Naive B cell (primary cell): ENCODE measurements at regions not wholly inside any gene's neighbourhood (a gene's known extent, or its start where the extent isn't known, plus 50 kb on each side); places are given as distances from the start of the nearest gene placed in this dataset.

Source experiments
- ATAC-seq, 2 donors: fragments of 150-1000 bp; cut with Tn5 transposase; 2 replicates each; pipeline ENCODE4 v1.10.0; 2021; ENCODE audit warnings: low read depth in 2 of 2, mild to moderate bottlenecking in 2 of 2, moderate library complexity in 2 of 2
- DNase-seq: peaks from one replicate; pipeline ENCODE4 v3.0.0; 2022
- H3K27ac Mint-ChIP-seq, 6 donors: one replicate each; pipeline ENCODE4 v1.8.0; 2020 to 2022; ENCODE audit warnings: mild to moderate bottlenecking in 6 of 6, mixed read lengths in 6 of 6, moderate library complexity in 5 of 6, inconsistent platforms in 2 of 6
- H3K27me3 Mint-ChIP-seq, 3 donors: one replicate each; pipeline ENCODE4 v1.8.0; 2021 to 2022; ENCODE audit warnings: mixed read lengths in 3 of 3, mild to moderate bottlenecking in 1 of 3
- H3K36me3 Mint-ChIP-seq, 2 donors: one replicate each; pipeline ENCODE4 v1.8.0; 2020 to 2022; ENCODE audit warnings: mixed read lengths in 2 of 2, inconsistent platforms in 1 of 2, mild to moderate bottlenecking in 1 of 2
- H3K4me1 Mint-ChIP-seq, 3 donors: one replicate each; pipeline ENCODE4 v1.8.0; 2020 to 2022; ENCODE audit warnings: mixed read lengths in 3 of 3, inconsistent platforms in 1 of 3, mild to moderate bottlenecking in 1 of 3, moderate library complexity in 1 of 3
- H3K4me3 Mint-ChIP-seq, 8 donors: one replicate each; pipeline ENCODE4 v1.8.0; 2020 to 2022; ENCODE audit warnings: mild to moderate bottlenecking in 8 of 8, mixed read lengths in 8 of 8, moderate library complexity in 8 of 8, inconsistent platforms in 2 of 8
- H3K9me3 Mint-ChIP-seq, 7 donors: one replicate each; pipeline ENCODE4 v1.8.0; 2020 to 2022; ENCODE audit warnings: mixed read lengths in 7 of 7, mild to moderate bottlenecking in 5 of 7, inconsistent platforms in 2 of 7, moderate library complexity in 1 of 7

DNA sequence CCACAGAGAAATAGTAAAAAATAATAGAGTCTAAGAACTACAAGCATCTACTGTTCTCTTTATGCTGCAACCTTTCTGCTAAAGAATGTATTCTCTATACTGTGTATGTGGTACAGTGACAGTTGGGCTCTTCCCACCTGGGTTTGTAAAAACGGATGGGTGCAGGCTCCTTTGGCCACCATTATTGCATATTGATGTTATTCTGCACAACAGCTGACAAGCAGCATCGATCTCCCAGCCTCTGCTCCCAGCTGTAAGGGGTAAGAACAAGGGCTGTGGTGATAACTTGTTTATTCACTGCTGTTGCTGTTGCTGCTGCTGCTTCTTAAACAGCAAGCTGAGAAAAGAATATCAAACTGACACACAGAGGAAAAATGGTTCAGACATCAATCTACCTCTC lies 56.1 kb downstream of the KCNRG start:
- Mint-ChIP-seq H3K9me3 (no peaks in the 10 kb centered on the region), H3K4me1 (peaks cover 9 to 30% (median 12%) of the 10 kb centered on the region in 3 donors), H3K36me3 (peaks cover 0 to 14% of the 10 kb centered on the region in 2 donors), H3K27me3 (no peaks in the 10 kb centered on the region), H3K27ac (peak overlapping the region in 2 of 6 donors; percentile 83 to 91), H3K4me3 (no peak overlapping the region)
- no peak for DNase-seq
- ATAC-seq, result no peak

DNA sequence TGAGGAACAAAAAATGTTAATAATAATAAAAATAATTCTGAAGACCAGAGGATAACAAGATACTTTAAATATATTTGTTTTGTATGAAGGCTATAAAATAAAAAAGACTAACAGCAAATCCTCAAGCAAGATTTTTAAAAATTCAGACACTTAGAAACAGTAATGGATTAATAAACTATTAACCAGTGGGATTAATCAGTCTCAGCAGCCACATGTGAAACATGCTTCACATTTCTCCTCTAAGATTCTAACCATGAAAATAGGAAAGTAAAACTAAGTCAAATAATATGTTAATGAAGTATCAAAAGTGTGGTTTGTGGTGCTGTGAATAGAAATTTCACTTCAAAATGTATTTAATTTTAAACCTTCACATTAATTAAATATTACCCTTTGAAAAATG lies 57.4 kb downstream of the KCNRG start:
- no peak for DNase-seq
- H3K27ac Mint-ChIP-seq, result no peak overlapping the region
- H3K4me1 Mint-ChIP-seq, result peaks cover 14 to 35% (median 19%) of the 10 kb centered on the region in 3 donors
- ATAC-seq, result no peak
- no peak overlapping the region for H3K4me3 Mint-ChIP-seq
- H3K9me3 Mint-ChIP-seq, result no peaks in the 10 kb centered on the region
- H3K27me3 Mint-ChIP-seq, result no peaks in the 10 kb centered on the region
- H3K36me3 Mint-ChIP-seq, result peaks cover 0 to 11% of the 10 kb centered on the region in 2 donors

DNA sequence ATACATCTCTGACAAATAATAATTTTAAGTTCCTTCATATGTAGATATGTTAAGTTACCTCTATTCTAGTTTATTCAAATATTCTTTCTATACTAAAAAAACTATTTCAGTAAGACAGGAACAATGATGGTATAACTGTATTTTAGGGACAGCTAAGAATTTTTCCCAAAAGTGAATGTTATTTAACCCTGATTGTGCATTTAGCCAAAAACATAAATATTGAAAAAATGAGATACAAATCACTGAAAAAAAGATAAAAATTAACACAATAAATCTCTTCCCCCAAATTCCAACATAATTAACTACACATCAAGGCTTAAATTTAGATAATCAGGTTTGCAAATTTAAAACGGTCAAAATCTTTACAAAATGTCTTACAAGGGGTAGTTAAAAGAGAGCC lies 58.1 kb downstream of the KCNRG start:
- no peaks in the 10 kb centered on the region for H3K9me3 Mint-ChIP-seq
- H3K4me3 Mint-ChIP-seq, result no peak overlapping the region
- peaks cover 18 to 41% (median 24%) of the 10 kb centered on the region in 3 donors for H3K4me1 Mint-ChIP-seq
- H3K36me3 Mint-ChIP-seq, result peaks cover 0 to 7% of the 10 kb centered on the region in 2 donors
- ATAC-seq (no peak), DNase-seq (no peak)
- H3K27ac Mint-ChIP-seq, result peak overlapping the region in 3 of 6 donors; percentile 31 to 69 (median 42)
- H3K27me3 Mint-ChIP-seq, result no peaks in the 10 kb centered on the region

DNA sequence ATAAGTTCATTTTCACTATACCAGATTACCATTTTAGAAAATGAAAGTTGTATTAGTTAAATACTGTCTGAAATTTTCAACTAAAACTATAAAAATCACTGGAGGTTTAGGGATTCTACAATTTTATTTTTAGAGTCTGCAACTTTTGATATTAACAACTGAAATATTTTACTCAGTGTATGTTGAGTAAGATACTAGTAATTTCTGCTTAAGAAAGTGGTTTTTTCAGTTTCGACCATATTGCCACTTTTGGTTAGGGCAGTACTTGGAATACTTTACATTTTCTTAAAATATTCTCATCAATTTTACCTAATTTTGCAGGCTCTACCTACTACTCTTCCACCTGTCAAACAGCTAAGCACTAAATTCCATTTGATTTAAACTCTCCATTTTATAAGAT lies 59.6 kb downstream of the KCNRG start:
- Mint-ChIP-seq H3K9me3 (no peaks in the 10 kb centered on the region), H3K36me3 (peaks cover 0 to 7% of the 10 kb centered on the region in 2 donors), H3K27me3 (no peaks in the 10 kb centered on the region), H3K4me1 (peaks cover 23 to 47% (median 30%) of the 10 kb centered on the region in 3 donors), H3K4me3 (no peak overlapping the region), H3K27ac (no peak overlapping the region)
- DNase-seq (no peak), ATAC-seq (no peak)

DNA sequence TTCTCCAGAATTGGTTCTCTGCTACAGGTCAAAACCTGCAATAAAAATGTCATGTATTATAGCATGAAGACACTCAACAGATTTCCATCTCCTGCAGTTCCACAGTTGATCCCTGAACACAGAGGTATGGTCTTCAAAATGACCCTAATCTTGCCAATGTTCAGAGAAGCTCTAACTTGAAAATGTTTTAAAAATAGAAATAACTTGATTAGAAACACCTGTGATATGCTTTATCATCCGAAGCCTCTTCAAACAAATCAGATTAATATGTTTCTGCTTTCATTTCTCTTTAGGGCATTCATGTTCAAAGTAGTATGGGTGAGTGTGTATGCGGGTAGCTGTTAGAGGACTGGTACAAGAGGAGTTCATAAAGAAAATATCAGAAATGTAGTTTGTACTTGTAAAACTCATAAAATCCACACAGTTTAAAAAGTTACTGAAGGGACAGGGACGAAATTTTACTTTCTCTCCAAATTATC lies 60.4 kb downstream of the KCNRG start:
- Mint-ChIP-seq H3K9me3 (no peaks in the 10 kb centered on the region), H3K36me3 (peaks cover 0 to 7% of the 10 kb centered on the region in 2 donors)

DNA sequence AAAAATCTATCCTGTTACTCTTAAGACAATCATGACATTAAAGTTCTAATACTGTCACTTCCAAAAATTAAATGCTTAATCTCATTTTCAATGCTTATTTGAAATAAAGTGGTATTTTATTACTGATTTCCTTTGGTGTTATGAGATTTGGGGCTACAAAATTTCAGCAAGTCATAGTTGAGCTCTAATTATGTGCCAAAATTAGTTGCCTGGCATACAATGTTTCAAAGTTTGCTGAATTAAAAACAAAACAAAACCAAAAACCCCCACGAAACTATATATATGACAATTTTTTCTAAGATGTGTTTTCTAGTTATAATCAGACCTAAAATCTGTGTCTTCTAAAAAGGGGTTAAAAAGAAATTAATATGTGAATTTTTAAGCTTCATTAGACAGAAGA lies 62.2 kb downstream of the KCNRG start:
- H3K4me3 Mint-ChIP-seq, result peak overlapping the region in 5 of 8 donors; percentile 9 to 95 (median 15)
- H3K9me3 Mint-ChIP-seq, result no peaks in the 10 kb centered on the region
- DNase-seq, result no peak
- H3K27ac Mint-ChIP-seq, result peak overlapping the region in 2 of 6 donors; percentile 56 to 98
- peaks cover 0 to 9% of the 10 kb centered on the region in 2 donors for H3K36me3 Mint-ChIP-seq
- H3K4me1 Mint-ChIP-seq, result peaks cover 23 to 51% (median 30%) of the 10 kb centered on the region in 3 donors
- no peaks in the 10 kb centered on the region for H3K27me3 Mint-ChIP-seq
- ATAC-seq, result no peak

More for the DNA sequence above, 60.4 kb downstream of the KCNRG start:
- H3K4me1 Mint-ChIP-seq, result peaks cover 23 to 47% (median 30%) of the 10 kb centered on the region in 3 donors
- DNase-seq (peak; percentile 37), ATAC-seq (peak; percentile 65 to 73)
- H3K27me3 Mint-ChIP-seq, result no peaks in the 10 kb centered on the region
- peak overlapping the region; percentile 48 to 89 (median 74) for H3K4me3 Mint-ChIP-seq
- peak overlapping the region; percentile 13 to 94 (median 84) for H3K27ac Mint-ChIP-seq

DNA sequence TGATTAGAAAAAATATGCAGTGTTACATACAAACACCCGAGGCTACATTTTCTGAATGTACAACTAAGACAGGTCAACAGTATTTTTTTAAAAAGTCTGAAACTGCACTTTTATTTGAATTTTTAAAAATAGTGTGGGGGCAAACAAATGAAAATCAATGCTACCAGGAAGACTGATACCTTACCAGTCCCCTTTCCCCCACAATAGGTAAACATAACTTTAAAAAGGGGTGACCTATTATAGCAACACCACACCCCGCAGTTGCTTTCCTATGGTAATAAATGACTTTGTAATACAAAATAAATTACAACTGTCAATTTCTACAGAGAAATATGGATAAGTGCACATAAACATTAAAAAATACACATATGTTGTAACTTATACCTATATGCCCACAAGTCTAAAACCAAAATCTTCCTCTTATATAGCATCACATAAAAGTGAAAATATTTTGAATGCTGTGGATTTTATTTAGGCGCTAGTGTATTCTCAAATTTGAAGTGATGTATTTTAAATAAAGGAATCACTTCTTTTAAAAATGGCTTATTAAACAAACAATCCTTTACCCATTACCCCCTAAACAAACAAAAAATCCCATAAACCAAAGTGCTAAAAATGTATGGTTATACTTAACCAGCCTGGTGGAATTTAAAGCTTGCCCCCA lies 63.1 kb downstream of the KCNRG start:
- Mint-ChIP-seq H3K4me3 (peak overlapping the region; percentile 9 to 100 (median 98)), H3K4me1 (peaks cover 28 to 58% (median 32%) of the 10 kb centered on the region in 3 donors), H3K9me3 (no peaks in the 10 kb centered on the region), H3K27ac (peak overlapping the region in 5 of 6 donors; percentile 55 to 98 (median 73)), H3K27me3 (no peaks in the 10 kb centered on the region), H3K36me3 (peaks cover 0 to 9% of the 10 kb centered on the region in 2 donors)
- DNase-seq, result no peak
- ATAC-seq, result no peak

DNA sequence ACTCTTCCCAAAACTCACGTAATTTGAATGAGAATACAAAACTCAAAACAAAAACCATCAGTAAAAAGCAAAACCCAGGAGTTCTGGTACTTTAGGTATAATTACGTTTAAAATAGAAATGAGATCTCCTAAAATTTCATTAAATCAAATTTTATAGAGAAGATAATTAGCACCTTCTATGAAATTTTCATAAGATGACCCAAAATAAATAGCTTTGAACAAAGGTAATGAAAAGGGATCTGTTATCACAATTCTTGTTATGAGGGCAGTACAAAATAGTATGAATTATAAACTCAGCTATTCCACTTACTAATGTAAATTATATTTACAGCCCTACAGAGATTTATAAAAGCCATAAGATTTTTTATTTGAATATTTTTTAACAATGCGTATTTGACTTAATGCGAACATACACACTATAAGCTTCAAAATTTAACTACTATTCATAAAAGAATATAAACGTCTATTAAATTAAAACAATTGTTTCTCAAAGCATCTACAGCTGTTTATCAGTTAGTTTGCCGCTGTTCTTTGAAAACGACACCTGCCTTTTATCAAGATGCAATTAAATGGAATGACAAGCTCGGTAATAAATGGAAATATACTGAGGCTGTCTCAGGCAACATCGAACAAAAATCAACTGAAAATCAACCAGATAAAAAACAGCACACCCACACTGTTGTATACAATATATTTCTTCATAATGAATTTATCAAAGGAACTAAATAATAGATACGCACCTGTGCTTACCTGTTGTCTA lies 63.8 kb downstream of the KCNRG start:
- Mint-ChIP-seq H3K27me3 (no peaks in the 10 kb centered on the region), H3K9me3 (no peaks in the 10 kb centered on the region), H3K4me3 (peak overlapping the region; percentile 93 to 100 (median 100)), H3K27ac (peak overlapping the region in 5 of 6 donors; percentile 55 to 98 (median 73)), H3K36me3 (peaks cover 0 to 9% of the 10 kb centered on the region in 2 donors), H3K4me1 (peaks cover 28 to 61% (median 34%) of the 10 kb centered on the region in 3 donors)
- ATAC-seq (no peak), DNase-seq (no peak)

DNA sequence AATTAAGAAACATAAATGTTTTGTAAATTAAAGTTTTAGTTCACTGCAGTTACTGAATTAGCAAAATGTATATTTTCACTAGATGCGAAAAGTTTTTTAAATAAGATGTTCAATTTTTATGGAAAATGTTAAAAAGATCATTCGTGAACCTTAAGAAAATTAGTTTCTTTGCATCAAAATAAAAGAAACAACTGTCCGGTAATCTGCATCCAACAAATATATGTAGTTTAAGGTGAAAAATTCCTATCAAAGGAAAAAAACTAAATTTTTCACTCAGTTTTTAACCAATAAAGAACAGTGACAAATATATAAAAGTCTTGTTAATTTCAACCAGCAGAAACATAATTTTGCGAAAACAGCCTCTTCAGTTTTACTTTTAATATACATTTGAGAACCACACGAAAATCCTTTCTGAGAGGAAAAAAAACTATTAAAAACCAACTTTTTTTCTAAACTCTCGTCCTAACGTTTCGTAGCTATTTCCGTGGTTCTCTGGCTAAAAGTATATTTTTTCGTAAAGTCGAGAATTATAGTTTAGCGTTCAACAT lies 64.5 kb downstream of the KCNRG start:
- H3K4me3 Mint-ChIP-seq, result peak overlapping the region; percentile 93 to 100 (median 100)
- no peak for ATAC-seq
- peaks cover 0 to 9% of the 10 kb centered on the region in 2 donors for H3K36me3 Mint-ChIP-seq
- no peak for DNase-seq
- H3K27me3 Mint-ChIP-seq, result no peaks in the 10 kb centered on the region
- H3K4me1 Mint-ChIP-seq, result peaks cover 28 to 67% (median 34%) of the 10 kb centered on the region in 3 donors
- H3K9me3 Mint-ChIP-seq, result no peaks in the 10 kb centered on the region
- peak overlapping the region; percentile 95 to 99 (median 97) for H3K27ac Mint-ChIP-seq

DNA sequence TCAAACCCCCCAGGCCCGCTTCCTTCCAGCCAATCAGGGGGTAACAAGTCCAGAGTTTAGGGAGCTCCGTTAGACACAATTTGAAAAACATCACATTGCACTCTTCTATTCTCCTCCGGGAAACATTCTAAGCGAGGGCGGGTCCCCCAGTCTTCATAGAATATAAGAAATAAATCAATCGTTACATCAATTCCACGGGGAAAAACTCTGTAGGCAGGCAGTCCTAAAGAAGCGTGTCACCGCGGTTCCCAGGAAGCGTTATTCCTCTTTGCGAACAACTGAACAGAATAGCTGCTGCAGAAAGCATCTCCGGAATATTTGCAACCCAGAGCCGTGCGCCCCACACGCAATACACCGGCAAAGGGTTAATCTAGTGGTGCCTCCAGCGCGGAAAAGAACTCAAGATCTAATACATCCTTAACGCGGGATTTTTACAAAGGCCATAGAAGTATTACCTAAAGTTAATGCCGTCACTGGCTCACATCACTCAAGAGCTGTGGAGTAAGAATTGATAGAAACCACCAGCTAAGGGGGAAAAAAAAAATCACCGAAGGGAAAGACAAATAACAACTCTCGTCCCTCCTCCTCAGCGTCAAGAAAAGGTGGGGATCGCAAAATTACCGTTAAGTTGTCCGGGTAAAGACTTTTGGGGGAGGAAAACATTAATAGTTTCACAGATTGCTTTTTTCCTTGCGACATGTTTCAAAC lies 65.1 kb downstream of the KCNRG start:
- H3K27ac Mint-ChIP-seq, result peak overlapping the region; percentile 95 to 99 (median 97)
- no peaks in the 10 kb centered on the region for H3K27me3 Mint-ChIP-seq
- DNase-seq, result peak; percentile 41
- peaks cover 0 to 9% of the 10 kb centered on the region in 2 donors for H3K36me3 Mint-ChIP-seq
- ATAC-seq, result peak; percentile 2 to 3
- no peaks in the 10 kb centered on the region for H3K9me3 Mint-ChIP-seq
- H3K4me1 Mint-ChIP-seq, result peaks cover 28 to 72% (median 34%) of the 10 kb centered on the region in 3 donors
- peak overlapping the region; percentile 93 to 100 (median 100) for H3K4me3 Mint-ChIP-seq

DNA sequence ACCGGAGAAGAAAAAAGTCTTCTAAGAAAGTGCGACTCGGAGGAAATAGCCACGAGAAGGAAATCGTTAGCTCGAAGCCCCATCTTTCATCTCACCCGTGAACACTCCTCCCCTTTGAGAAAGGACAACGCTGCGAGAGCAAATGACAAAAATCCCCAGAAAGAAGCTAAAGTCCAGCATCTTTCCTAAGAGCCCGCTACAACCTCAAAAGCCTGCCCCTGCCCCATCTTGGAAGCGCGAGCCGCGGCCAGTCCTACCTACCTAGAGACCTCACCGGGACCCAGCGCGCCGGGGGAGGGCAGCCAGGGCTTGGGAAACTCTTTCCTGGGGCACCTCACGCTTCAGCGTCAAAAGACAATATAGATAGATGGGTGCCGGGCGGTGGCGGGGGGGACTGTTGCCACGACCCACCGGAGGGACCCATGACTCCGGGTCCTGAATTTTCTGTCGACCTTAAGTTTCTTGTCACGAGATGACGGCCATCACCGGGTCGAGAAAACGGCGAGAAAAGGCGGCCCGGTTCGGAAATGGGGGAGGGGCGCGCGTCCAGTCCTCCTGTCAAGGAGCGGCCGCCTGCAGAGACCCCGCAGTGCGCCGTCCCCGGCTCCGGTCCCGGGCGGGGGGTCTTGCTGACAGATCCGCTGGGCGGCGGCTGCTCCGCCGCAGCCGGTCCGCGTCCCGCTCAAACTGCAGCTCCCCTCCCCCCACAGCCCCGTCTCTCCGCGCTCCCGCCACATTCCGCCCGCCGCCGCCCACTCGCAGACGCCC lies 65.9 kb downstream of the KCNRG start:
- H3K36me3 Mint-ChIP-seq, result peaks cover 0 to 9% of the 10 kb centered on the region in 2 donors
- ATAC-seq (peak; percentile 7), DNase-seq (peak; percentile 49)
- peak overlapping the region; percentile 93 to 100 (median 100) for H3K4me3 Mint-ChIP-seq
- H3K27me3 Mint-ChIP-seq, result no peaks in the 10 kb centered on the region
- H3K9me3 Mint-ChIP-seq, result no peaks in the 10 kb centered on the region
- H3K27ac Mint-ChIP-seq, result peak overlapping the region; percentile 98 to 100 (median 99)
- H3K4me1 Mint-ChIP-seq, result peaks cover 22 to 71% (median 27%) of the 10 kb centered on the region in 3 donors

DNA sequence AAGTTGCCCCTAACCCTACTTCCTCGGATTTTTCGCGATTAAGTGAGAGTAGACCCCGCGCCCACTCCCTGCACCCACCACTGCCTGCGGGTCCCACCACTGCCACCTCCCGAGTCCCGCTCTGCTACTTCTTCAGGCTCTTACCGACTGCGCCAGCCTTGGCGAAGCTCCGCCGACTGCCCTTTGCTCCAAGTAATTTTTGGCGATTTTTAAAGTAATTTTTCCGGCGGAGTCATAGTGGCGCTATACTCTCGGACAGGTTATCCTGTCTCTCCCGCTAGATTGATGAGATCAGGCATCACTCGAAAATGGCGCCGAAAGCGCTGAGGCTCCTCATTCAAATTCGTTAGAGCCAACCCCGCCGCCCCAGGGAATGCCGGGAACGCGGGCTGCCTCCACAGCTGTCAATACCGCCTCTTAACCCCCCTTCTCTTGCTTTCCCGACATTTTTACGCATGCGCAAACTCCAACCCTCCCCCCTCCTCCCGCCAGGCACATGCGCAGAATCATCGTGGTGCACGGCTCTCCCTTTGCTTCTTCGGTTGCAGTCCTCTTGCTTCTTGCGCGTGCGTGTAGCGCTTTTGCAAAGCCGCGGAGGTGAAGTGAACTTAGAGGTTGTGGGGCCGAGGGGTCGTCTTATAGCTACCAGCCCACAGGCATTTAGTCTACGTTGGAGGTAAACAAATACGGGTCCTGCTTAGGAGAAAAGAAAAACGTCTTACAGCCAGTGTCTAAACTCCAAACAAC lies 66.6 kb downstream of the KCNRG start:
- H3K27ac Mint-ChIP-seq, result peak overlapping the region; percentile 98 to 100 (median 99)
- peaks cover 23 to 72% (median 28%) of the 10 kb centered on the region in 3 donors for H3K4me1 Mint-ChIP-seq
- peak; percentile 99 for DNase-seq

More for the DNA sequence above, 66.6 kb downstream of the KCNRG start:
- H3K27me3 Mint-ChIP-seq, result no peaks in the 10 kb centered on the region
- no peaks in the 10 kb centered on the region for H3K9me3 Mint-ChIP-seq
- peaks cover 0 to 9% of the 10 kb centered on the region in 2 donors for H3K36me3 Mint-ChIP-seq
- H3K4me3 Mint-ChIP-seq, result peak overlapping the region; percentile 93 to 100 (median 100)
- ATAC-seq, result peak; percentile 74 to 76
